GM12892 (cell line): ENCODE measurements at regions not wholly inside any gene's neighbourhood (a gene's known extent, or its start where the extent isn't known, plus 50 kb on each side); places are given as distances from the start of the nearest gene placed in this dataset.

Source experiments
- POLR2A ChIP-seq: IDR thresholded peaks from 2 replicates; pipeline ENCODE4 v1.6.1; 2011; ENCODE audit warnings: low read depth, low read length, control low read depth
- POLR2AphosphoS5 ChIP-seq: IDR thresholded peaks from 2 replicates; pipeline ENCODE4 v1.6.1; 2011; ENCODE audit warnings: low read depth, low read length, control low read depth
- TAF1 ChIP-seq: IDR thresholded peaks from 2 replicates; pipeline ENCODE4 v1.6.1; 2011; ENCODE audit warnings: low read depth, mild to moderate bottlenecking, control low read depth, low read length, borderline replicate concordance

DNA sequence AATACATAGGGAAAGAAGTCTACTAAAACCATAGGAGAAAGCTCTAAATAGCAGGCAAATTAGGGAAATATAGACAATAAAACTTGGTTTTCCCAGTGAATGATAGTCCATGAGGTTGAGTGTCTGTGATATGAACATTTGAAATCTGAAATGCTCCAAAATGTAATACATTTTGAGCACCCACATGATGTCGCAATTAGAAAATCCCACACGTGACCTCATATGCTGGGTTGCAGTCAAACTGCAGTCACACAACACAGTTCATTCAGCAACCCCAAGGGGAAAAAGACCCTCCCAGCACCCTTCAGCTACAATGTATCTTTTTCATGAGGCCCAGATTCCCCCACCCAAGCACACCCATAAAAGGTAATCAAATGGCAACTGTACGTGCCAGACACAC lies 155.6 kb downstream of the BTC start:
- TF ChIP-seq POLR2A (no peak), POLR2AphosphoS5 (no peak), TAF1 (no peak)
